Neural crest cell (in vitro differentiated cells): ENCODE measurements at regions not wholly inside any gene's neighbourhood (a gene's known extent, or its start where the extent isn't known, plus 50 kb on each side); places are given as distances from the start of the nearest gene placed in this dataset.

Source experiments
- DNase-seq: peaks from one replicate; pipeline ENCODE4 v3.0.0; 2021; ENCODE audit warnings: low read depth, mixed read lengths, low spot score
- H3K27ac Mint-ChIP-seq: one replicate; pipeline ENCODE4 v1.8.0; 2021; ENCODE audit warnings: mild to moderate bottlenecking, mixed read lengths; ENCODE audit not compliant: unreplicated experiment
- H3K27me3 Mint-ChIP-seq: 2 replicates; pipeline ENCODE4 v1.8.0; 2021; ENCODE audit warnings: low read depth, mild to moderate bottlenecking, mixed read lengths
- H3K36me3 Mint-ChIP-seq: 2 replicates; pipeline ENCODE4 v1.8.0; 2021; ENCODE audit warnings: low read depth, mild to moderate bottlenecking, mixed read lengths
- H3K4me1 Mint-ChIP-seq: 2 replicates; pipeline ENCODE4 v1.8.0; 2021; ENCODE audit warnings: mixed read lengths
- H3K4me3 Mint-ChIP-seq: one replicate; pipeline ENCODE4 v1.8.0; 2021; ENCODE audit warnings: mild to moderate bottlenecking, mixed read lengths
- H3K9me3 Mint-ChIP-seq: 2 replicates; pipeline ENCODE4 v1.8.0; 2021; ENCODE audit warnings: mixed read lengths
- TF ChIP-seq, protein P1 (sequence below): fragments of 200-600 bp; sonication (generic); conservative IDR thresholded peaks from 2 replicates; pipeline ENCODE4 v1.5.0; 2021; ENCODE audit warnings: antibody characterized with exemption, mild to moderate bottlenecking

DNA sequence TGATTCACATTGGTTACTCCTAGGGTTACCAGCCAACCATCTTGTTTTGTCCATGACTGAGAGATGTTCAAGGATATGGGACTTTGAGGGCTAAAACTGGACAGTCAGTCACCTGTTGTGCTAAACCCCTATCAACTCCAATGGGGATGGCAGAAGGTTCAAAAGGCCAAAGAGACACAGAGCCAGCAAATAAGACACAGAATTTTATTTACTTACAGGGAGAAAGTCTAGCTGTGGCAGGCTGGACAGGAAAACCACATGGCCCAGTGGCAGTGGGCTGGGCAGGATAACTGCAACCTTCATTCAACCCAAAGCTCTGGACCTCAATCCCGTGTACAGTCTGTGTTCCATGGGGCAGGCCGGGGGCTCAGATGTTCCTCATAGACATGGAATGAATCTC, 326.7 kb upstream of the RPS6KA3 start:
- Mint-ChIP-seq H3K36me3 (peaks cover 2% of the 10 kb centered on the region), H3K4me3 (no peak overlapping the region), H3K27ac (no peak overlapping the region), H3K27me3 (no peaks in the 10 kb centered on the region), H3K4me1 (peaks cover 5% of the 10 kb centered on the region), H3K9me3 (peaks cover 11% of the 10 kb centered on the region)
- TF ChIP-seq, protein P1, sequence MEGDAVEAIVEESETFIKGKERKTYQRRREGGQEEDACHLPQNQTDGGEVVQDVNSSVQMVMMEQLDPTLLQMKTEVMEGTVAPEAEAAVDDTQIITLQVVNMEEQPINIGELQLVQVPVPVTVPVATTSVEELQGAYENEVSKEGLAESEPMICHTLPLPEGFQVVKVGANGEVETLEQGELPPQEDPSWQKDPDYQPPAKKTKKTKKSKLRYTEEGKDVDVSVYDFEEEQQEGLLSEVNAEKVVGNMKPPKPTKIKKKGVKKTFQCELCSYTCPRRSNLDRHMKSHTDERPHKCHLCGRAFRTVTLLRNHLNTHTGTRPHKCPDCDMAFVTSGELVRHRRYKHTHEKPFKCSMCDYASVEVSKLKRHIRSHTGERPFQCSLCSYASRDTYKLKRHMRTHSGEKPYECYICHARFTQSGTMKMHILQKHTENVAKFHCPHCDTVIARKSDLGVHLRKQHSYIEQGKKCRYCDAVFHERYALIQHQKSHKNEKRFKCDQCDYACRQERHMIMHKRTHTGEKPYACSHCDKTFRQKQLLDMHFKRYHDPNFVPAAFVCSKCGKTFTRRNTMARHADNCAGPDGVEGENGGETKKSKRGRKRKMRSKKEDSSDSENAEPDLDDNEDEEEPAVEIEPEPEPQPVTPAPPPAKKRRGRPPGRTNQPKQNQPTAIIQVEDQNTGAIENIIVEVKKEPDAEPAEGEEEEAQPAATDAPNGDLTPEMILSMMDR = no peak
- no peak for DNase-seq

DNA sequence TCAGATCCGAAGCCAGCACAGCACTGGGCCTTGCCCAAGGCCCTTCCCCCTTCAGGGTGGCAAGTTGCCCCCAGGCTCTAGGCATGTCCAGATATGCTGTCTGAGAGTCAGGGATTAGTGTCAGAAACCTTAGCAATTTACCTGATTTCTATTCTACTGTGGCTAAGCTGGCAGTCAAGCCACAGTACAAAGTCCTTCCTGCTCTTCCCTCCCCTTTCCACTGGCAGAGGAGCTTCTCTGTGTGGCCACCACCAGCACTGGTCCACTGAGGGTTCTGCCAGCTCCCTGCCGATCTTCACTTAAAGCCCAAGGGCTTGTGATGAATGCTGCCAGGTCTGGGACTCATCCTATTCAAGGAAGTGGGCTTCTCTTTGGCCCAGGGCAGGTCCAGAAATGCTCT, 324.5 kb upstream of the RPS6KA3 start:
- Mint-ChIP-seq H3K4me1 (peaks cover 5% of the 10 kb centered on the region), H3K4me3 (no peak overlapping the region), H3K27ac (no peak overlapping the region), H3K36me3 (peaks cover 2% of the 10 kb centered on the region), H3K9me3 (peaks cover 18% of the 10 kb centered on the region), H3K27me3 (no peaks in the 10 kb centered on the region)
- DNase-seq = no peak
- TF ChIP-seq, protein P1 = no peak

DNA sequence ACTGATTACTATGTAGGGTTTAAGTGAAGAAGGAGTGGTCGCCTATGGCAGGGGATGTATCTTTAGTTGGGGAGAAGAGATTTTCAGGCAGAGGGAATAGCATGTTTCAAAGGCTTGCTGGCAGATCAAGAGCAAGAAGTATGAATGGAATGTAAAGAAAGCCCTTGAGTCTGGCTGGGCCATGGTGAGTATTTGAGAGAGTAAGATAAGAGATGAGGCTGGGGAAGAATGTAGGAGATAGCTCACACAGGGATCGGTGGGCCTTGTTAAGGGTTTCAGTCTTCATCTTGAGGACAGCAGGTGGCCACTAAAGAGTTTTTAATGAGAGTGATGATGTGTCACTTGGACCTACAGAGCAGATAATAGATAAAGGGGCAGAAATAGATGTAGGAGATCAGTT, 319.1 kb upstream of the RPS6KA3 start:
- Mint-ChIP-seq H3K4me3 (no peak overlapping the region), H3K27ac (no peak overlapping the region), H3K36me3 (peaks cover under 1% of the 10 kb centered on the region), H3K9me3 (peaks cover 19% of the 10 kb centered on the region), H3K27me3 (no peaks in the 10 kb centered on the region), H3K4me1 (no peaks in the 10 kb centered on the region)
- TF ChIP-seq, protein P1 = no peak
- DNase-seq = no peak

DNA sequence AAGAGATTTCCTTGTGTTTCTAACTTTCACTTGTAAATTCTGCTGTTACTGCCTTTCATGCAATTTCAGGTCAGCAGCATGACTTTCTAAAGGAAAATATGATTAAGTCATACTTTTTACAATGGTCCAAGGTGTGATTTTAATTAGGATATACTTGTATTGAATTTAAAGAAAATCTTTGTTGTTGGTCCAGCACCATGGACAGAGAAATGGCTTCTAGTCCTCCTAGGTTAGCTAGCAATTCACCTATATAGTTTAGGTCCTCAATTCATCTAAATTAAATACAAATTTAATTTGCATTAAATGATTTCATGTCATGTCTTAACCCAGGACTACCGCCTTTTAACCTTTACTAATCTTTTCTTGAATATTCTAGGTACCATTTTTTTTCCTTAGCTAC, 304.9 kb upstream of the RPS6KA3 start:
- Mint-ChIP-seq H3K27me3 (no peaks in the 10 kb centered on the region), H3K4me1 (no peaks in the 10 kb centered on the region), H3K36me3 (no peaks in the 10 kb centered on the region), H3K27ac (no peak overlapping the region), H3K9me3 (no peaks in the 10 kb centered on the region), H3K4me3 (no peak overlapping the region)
- no peak for DNase-seq
- TF ChIP-seq, protein P1 = no peak

DNA sequence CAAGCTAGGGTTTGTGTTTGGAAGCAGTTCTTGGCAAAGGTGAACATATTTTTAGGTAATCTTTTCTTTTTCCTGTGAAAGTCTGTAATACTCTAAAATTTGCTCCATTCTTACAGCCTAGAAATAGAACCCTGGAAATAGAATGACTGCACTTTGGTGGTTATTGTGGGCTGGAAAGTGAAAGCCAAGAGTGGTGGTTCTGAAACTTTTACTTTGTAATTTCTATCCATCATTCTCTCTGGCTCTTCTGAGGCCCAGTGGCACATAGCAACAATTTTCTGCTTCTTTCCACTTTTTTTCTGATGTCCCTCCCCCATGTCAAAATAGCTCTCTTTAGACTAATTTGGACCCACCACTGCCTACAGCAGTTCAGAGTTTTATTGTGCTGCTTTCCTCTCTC, 300.4 kb upstream of the RPS6KA3 start:
- Mint-ChIP-seq H3K4me1 (peaks cover 15% of the 10 kb centered on the region), H3K27ac (no peak overlapping the region), H3K36me3 (no peaks in the 10 kb centered on the region), H3K9me3 (no peaks in the 10 kb centered on the region), H3K4me3 (no peak overlapping the region), H3K27me3 (peaks cover 4% of the 10 kb centered on the region)
- TF ChIP-seq, protein P1 = no peak
- no peak for DNase-seq

DNA sequence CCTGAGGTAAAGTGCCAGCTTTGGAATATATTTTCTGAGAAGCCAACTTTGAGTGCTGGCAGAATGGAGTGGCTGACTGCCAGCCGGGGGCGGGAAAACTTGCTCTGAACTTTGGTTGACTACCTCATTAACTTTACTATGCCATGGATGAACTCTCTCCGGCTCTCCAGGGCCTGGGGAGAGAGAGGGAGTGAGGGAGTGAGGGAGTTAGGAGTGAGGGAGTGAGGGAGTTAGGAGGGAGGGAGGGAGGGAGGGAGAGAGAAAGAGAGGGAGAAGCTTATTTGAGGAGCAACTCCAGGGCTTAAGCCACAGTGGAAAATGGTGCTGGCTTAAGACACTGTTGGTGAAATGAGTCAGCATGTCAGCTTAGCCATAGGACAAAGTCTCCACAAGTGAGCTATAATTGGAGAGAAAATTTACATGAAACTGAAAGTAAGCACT, 280.9 kb upstream of the RPS6KA3 start:
- TF ChIP-seq, protein P1 = no peak
- no peaks in the 10 kb centered on the region for H3K4me1 Mint-ChIP-seq
- no peak overlapping the region for H3K4me3 Mint-ChIP-seq

More for the DNA sequence above, 280.9 kb upstream of the RPS6KA3 start:
- Mint-ChIP-seq H3K36me3 (peaks cover 2% of the 10 kb centered on the region), H3K9me3 (peaks cover 7% of the 10 kb centered on the region), H3K27me3 (no peaks in the 10 kb centered on the region), H3K27ac (no peak overlapping the region)
- no peak for DNase-seq
